NCI-H1436 treated with DMSO at 0.1 percent for 48 hours (cell line): ENCODE measurements at regions not wholly inside any gene's neighbourhood (a gene's known extent, or its start where the extent isn't known, plus 50 kb on each side); places are given as distances from the start of the nearest gene placed in this dataset.

ENCODE experiments used
- DNase-seq: peaks from one replicate; lab custom pipeline; 2025; lab: John Stamatoyannopoulos, UW

- DNase-seq = no peak
Observed at GRCh38 chr6:44531442-44532015, 144.0 kb downstream of the CDC5L start.

GRCh38 chr6:44533421-44533820 lies 145.9 kb downstream of the CDC5L start:
- DNase-seq = no peak

GRCh38 chr6:44534291-44534690 lies 146.8 kb downstream of the CDC5L start:
- DNase-seq = no peak

GRCh38 chr6:44535446-44535845 lies 147.9 kb downstream of the CDC5L start:
- no peak for DNase-seq

GRCh38 chr6:44535967-44536366 lies 148.5 kb downstream of the CDC5L start:
- no peak for DNase-seq

GRCh38 chr6:44537306-44538049 lies 150.0 kb downstream of the CDC5L start:
- peak; percentile 71 for DNase-seq

- DNase-seq = no peak
Observed at GRCh38 chr6:44538131-44538806, 150.8 kb downstream of the CDC5L start.

- DNase-seq = no peak
Observed at GRCh38 chr6:44538807-44539201, 151.3 kb downstream of the CDC5L start.

GRCh38 chr6:44539701-44540355 lies 152.3 kb downstream of the CDC5L start:
- no peak for DNase-seq

GRCh38 chr6:44540881-44541280 lies 153.4 kb downstream of the CDC5L start:
- no peak for DNase-seq

- DNase-seq = no peak
Observed at GRCh38 chr6:44542401-44543116, 155.1 kb downstream of the CDC5L start.

- DNase-seq = no peak
Observed at GRCh38 chr6:44543664-44544063, 156.2 kb downstream of the CDC5L start.

GRCh38 chr6:44545224-44545623 lies 157.7 kb downstream of the CDC5L start:
- DNase-seq = no peak

GRCh38 chr6:44548319-44548718 lies 160.8 kb downstream of the CDC5L start:
- no peak for DNase-seq

GRCh38 chr6:44549516-44549915 lies 162.0 kb downstream of the CDC5L start:
- no peak for DNase-seq

- no peak for DNase-seq
Observed at GRCh38 chr6:44554194-44554593, 166.7 kb downstream of the CDC5L start.

GRCh38 chr6:44554861-44555260 lies 167.4 kb downstream of the CDC5L start:
- no peak for DNase-seq

- no peak for DNase-seq
Observed at GRCh38 chr6:44556046-44556445, 168.5 kb downstream of the CDC5L start.

- DNase-seq = no peak
Observed at GRCh38 chr6:44558024-44558831, 170.7 kb downstream of the CDC5L start.

- no peak for DNase-seq
Observed at GRCh38 chr6:44558832-44559251, 171.3 kb downstream of the CDC5L start.
